ENCODE measurements at regions not wholly inside any gene's neighbourhood (a gene's known extent, or its start where the extent isn't known, plus 50 kb on each side); places are given as distances from the start of the nearest gene placed in this dataset.

- Histone ChIP-seq H2AFZ (ENCODE audit: low read length, unreplicated experiment) (no peak overlapping the region), H3K27ac (ENCODE audit: low read depth, low read length) (no peak overlapping the region), H3K4me3 (ENCODE audit: low read depth, low read length) (no peak overlapping the region)
These were observed 88.9 kb upstream of the WLS start for GRCh38 chr1:68321084-68321685.

GRCh38 chr1:68320349-68320748 lies 88.0 kb upstream of the WLS start:
- Histone ChIP-seq H3K4me3 (ENCODE audit: low read depth, low read length) (no peak overlapping the region), H3K27ac (ENCODE audit: low read depth, low read length) (no peak overlapping the region), H3K4me1 (ENCODE audit: control insufficient read depth, insufficient read depth, low read length, unreplicated experiment) (peaks cover 7% of the 10 kb centered on the region), H3K36me3 (ENCODE audit: insufficient read depth, low read length) (no peaks in the 10 kb centered on the region), H3K27me3 (ENCODE audit: insufficient read depth, low read length) (no peaks in the 10 kb centered on the region), H3K79me2 (ENCODE audit: control insufficient read depth, insufficient read depth, low read length, unreplicated experiment) (no peaks in the 10 kb centered on the region), H2AFZ (ENCODE audit: low read length, unreplicated experiment) (no peak overlapping the region)

More at GRCh38 chr1:68321084-68321685, 88.9 kb upstream of the WLS start:
- Histone ChIP-seq H3K79me2 (ENCODE audit: control insufficient read depth, insufficient read depth, low read length, unreplicated experiment) (no peaks in the 10 kb centered on the region), H3K4me1 (ENCODE audit: control insufficient read depth, insufficient read depth, low read length, unreplicated experiment) (peaks cover 7% of the 10 kb centered on the region), H3K27me3 (ENCODE audit: insufficient read depth, low read length) (no peaks in the 10 kb centered on the region), H3K36me3 (ENCODE audit: insufficient read depth, low read length) (no peaks in the 10 kb centered on the region)

GRCh38 chr1:68319907-68320306 lies 87.6 kb upstream of the WLS start:
- Histone ChIP-seq H3K27ac (ENCODE audit: low read depth, low read length) (no peak overlapping the region), H2AFZ (ENCODE audit: low read length, unreplicated experiment) (no peak overlapping the region), H3K4me3 (ENCODE audit: low read depth, low read length) (no peak overlapping the region), H3K36me3 (ENCODE audit: insufficient read depth, low read length) (no peaks in the 10 kb centered on the region), H3K4me1 (ENCODE audit: control insufficient read depth, insufficient read depth, low read length, unreplicated experiment) (peaks cover 7% of the 10 kb centered on the region), H3K27me3 (ENCODE audit: insufficient read depth, low read length) (no peaks in the 10 kb centered on the region), H3K79me2 (ENCODE audit: control insufficient read depth, insufficient read depth, low read length, unreplicated experiment) (no peaks in the 10 kb centered on the region)

- H3K79me2 ChIP-seq (ENCODE audit: control insufficient read depth, insufficient read depth, low read length, unreplicated experiment): no peaks in the 10 kb centered on the region
- H3K27me3 ChIP-seq (ENCODE audit: insufficient read depth, low read length): no peaks in the 10 kb centered on the region
- no peak overlapping the region for H3K27ac ChIP-seq (ENCODE audit: low read depth, low read length)
- no peaks in the 10 kb centered on the region for H3K36me3 ChIP-seq (ENCODE audit: insufficient read depth, low read length)
- H2AFZ ChIP-seq (ENCODE audit: low read length, unreplicated experiment): no peak overlapping the region
- no peak overlapping the region for H3K4me3 ChIP-seq (ENCODE audit: low read depth, low read length)
- peaks cover 12% of the 10 kb centered on the region for H3K4me1 ChIP-seq (ENCODE audit: control insufficient read depth, insufficient read depth, low read length, unreplicated experiment)
These were observed 85.2 kb upstream of the WLS start for GRCh38 chr1:68317543-68317942.

- H3K4me3 ChIP-seq (ENCODE audit: low read depth, low read length): no peak overlapping the region
- H3K36me3 ChIP-seq (ENCODE audit: insufficient read depth, low read length): no peaks in the 10 kb centered on the region
- peaks cover 10% of the 10 kb centered on the region for H3K4me1 ChIP-seq (ENCODE audit: control insufficient read depth, insufficient read depth, low read length, unreplicated experiment)
- H3K27ac ChIP-seq (ENCODE audit: low read depth, low read length): no peak overlapping the region
- peak overlapping the region; percentile 1 for H2AFZ ChIP-seq (ENCODE audit: low read length, unreplicated experiment)
- no peaks in the 10 kb centered on the region for H3K27me3 ChIP-seq (ENCODE audit: insufficient read depth, low read length)
- H3K79me2 ChIP-seq (ENCODE audit: control insufficient read depth, insufficient read depth, low read length, unreplicated experiment): no peaks in the 10 kb centered on the region
These were observed 81.9 kb upstream of the WLS start for GRCh38 chr1:68314151-68314780.

- no peaks in the 10 kb centered on the region for H3K36me3 ChIP-seq (ENCODE audit: insufficient read depth, low read length)
- H3K27me3 ChIP-seq (ENCODE audit: insufficient read depth, low read length): no peaks in the 10 kb centered on the region
- H2AFZ ChIP-seq (ENCODE audit: low read length, unreplicated experiment): no peak overlapping the region
- H3K4me1 ChIP-seq (ENCODE audit: control insufficient read depth, insufficient read depth, low read length, unreplicated experiment): peaks cover 10% of the 10 kb centered on the region
- H3K27ac ChIP-seq (ENCODE audit: low read depth, low read length): no peak overlapping the region
- H3K4me3 ChIP-seq (ENCODE audit: low read depth, low read length): no peak overlapping the region
- H3K79me2 ChIP-seq (ENCODE audit: control insufficient read depth, insufficient read depth, low read length, unreplicated experiment): no peaks in the 10 kb centered on the region
These were observed 81.4 kb upstream of the WLS start for GRCh38 chr1:68313735-68314134.

GRCh38 chr1:68308034-68308433 lies 75.7 kb upstream of the WLS start:
- H3K36me3 ChIP-seq (ENCODE audit: insufficient read depth, low read length): no peaks in the 10 kb centered on the region
- H3K4me1 ChIP-seq (ENCODE audit: control insufficient read depth, insufficient read depth, low read length, unreplicated experiment): no peaks in the 10 kb centered on the region
- no peaks in the 10 kb centered on the region for H3K27me3 ChIP-seq (ENCODE audit: insufficient read depth, low read length)
- no peak overlapping the region for H2AFZ ChIP-seq (ENCODE audit: low read length, unreplicated experiment)
- H3K27ac ChIP-seq (ENCODE audit: low read depth, low read length): no peak overlapping the region
- no peaks in the 10 kb centered on the region for H3K79me2 ChIP-seq (ENCODE audit: control insufficient read depth, insufficient read depth, low read length, unreplicated experiment)
- H3K4me3 ChIP-seq (ENCODE audit: low read depth, low read length): no peak overlapping the region

- Histone ChIP-seq H3K36me3 (ENCODE audit: insufficient read depth, low read length) (no peaks in the 10 kb centered on the region), H3K27me3 (ENCODE audit: insufficient read depth, low read length) (no peaks in the 10 kb centered on the region), H3K4me1 (ENCODE audit: control insufficient read depth, insufficient read depth, low read length, unreplicated experiment) (no peaks in the 10 kb centered on the region), H2AFZ (ENCODE audit: low read length, unreplicated experiment) (no peak overlapping the region), H3K4me3 (ENCODE audit: low read depth, low read length) (no peak overlapping the region), H3K79me2 (ENCODE audit: control insufficient read depth, insufficient read depth, low read length, unreplicated experiment) (no peaks in the 10 kb centered on the region), H3K27ac (ENCODE audit: low read depth, low read length) (no peak overlapping the region)
These were observed 75.1 kb upstream of the WLS start for GRCh38 chr1:68307378-68307787.

GRCh38 chr1:68301471-68302001 lies 69.2 kb upstream of the WLS start:
- Histone ChIP-seq H3K4me3 (ENCODE audit: low read depth, low read length) (no peak overlapping the region), H3K4me1 (ENCODE audit: control insufficient read depth, insufficient read depth, low read length, unreplicated experiment) (no peaks in the 10 kb centered on the region), H3K27ac (ENCODE audit: low read depth, low read length) (no peak overlapping the region), H3K27me3 (ENCODE audit: insufficient read depth, low read length) (no peaks in the 10 kb centered on the region), H3K79me2 (ENCODE audit: control insufficient read depth, insufficient read depth, low read length, unreplicated experiment) (no peaks in the 10 kb centered on the region), H2AFZ (ENCODE audit: low read length, unreplicated experiment) (no peak overlapping the region), H3K36me3 (ENCODE audit: insufficient read depth, low read length) (no peaks in the 10 kb centered on the region)

GRCh38 chr1:68294367-68295066 lies 62.2 kb upstream of the WLS start:
- Histone ChIP-seq H3K4me1 (ENCODE audit: control insufficient read depth, insufficient read depth, low read length, unreplicated experiment) (peaks cover 15% of the 10 kb centered on the region), H3K36me3 (ENCODE audit: insufficient read depth, low read length) (no peaks in the 10 kb centered on the region), H2AFZ (ENCODE audit: low read length, unreplicated experiment) (peak overlapping the region; percentile 23), H3K27me3 (ENCODE audit: insufficient read depth, low read length) (no peaks in the 10 kb centered on the region), H3K79me2 (ENCODE audit: control insufficient read depth, insufficient read depth, low read length, unreplicated experiment) (no peaks in the 10 kb centered on the region), H3K27ac (ENCODE audit: low read depth, low read length) (no peak overlapping the region), H3K4me3 (ENCODE audit: low read depth, low read length) (no peak overlapping the region)
